ENCODE measurements at regions not wholly inside any gene's neighbourhood (a gene's known extent, or its start where the extent isn't known, plus 50 kb on each side); places are given as distances from the start of the nearest gene placed in this dataset.

DNA sequence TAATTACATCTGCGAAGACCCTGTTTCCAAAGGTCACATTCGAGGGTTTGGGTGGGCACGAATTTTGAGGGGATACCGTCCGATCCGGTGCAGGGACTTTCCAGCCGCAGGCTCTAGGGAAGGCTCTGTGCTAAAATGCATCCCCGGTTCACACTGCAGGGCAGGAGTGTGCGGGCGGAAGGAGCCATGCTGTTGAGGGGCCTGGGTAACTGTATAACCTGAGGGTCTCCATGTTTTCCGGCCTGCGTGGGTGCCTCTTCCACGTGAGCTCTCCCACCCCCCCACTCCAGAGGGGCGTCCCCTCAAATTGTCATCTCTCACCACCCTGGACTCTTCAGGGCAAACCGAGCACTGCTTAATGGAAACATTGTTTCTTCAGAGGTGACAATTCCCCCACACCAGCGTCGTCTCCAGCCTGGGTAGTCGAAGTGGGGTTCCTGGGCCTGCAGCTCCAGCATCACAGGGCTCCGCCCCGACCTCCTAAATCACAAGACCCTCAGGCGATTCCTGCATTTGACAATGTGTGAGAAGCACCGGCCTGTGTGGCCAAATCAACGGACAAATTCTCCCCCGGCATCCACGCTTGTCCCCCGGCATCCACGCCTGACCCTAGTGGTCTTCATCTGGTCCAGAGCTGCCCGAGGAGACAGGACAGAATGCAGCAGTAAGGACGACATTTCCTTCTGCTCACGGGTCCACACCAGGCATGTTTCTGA lies 51.2 kb downstream of the FOXL3 start:
- no peak for DNase-seq (ENCODE audit: low read depth, low spot score)

DNA sequence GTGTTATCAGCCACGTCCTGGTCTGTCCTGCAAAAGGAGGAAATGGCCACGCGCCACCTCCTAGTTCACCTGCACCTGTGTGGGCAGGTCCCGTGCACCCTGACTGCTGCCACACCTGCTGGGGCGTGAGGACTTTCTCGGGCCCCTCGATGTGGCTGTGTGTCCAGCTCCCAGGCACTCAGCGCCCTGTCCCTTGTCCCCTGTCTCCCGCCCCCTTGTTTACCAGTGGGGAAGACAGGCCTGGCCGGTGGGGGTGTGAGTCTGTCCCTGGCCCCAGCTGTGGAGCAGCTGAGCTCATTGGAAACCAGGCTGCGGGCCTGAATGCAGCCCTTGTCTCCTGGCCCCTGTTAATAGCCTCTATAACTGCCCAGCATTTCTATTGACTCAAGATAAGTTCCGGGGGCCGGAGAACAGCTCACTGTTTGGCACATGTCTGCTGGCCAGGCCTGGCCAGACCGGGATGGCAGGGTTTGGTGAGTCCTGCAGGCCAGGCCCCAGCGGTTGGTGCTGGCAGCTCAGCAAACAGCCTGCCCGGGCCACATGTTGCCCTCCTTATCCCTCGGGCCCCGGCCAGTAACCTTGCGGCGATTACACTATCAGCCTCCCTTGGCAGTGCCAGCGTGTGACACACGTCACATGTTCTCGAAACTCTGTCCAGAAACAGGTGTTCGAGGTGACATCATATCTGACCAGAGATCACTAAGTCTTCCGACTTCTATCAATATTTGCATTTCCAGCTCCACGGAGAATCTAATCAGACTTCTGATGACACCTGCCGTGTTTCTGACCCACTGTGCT lies 52.1 kb downstream of the FOXL3 start:
- DNase-seq (ENCODE audit: low read depth, low spot score) = no peak

DNA sequence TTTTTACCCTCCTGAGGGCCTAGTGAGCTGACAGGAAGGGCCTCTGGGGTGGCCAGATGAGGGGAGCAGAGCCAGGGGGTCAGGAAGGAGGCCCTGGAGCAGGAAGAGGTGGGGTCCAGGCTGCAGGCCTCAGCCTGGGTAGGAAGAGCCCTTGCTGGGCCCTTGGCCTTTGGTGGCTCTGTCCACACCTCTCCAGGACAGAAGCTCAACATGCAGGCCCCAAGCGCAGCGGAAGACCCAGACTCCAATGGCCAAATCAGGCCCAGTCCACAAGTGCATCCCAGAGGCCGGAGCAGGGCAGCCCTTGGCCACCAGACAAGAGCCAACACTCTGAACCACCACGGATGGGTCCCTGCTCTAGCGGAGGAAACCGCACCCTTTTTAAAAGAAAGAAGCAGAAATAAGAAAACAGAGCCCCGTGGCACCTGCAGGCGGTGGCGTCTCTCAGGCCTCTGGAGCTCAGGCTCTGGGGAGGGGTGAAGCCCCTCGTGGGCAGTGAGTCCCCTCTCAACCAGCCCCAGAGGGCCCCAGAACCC lies 52.8 kb downstream of the FOXL3 start:
- no peak for DNase-seq (ENCODE audit: low read depth, low spot score)

DNA sequence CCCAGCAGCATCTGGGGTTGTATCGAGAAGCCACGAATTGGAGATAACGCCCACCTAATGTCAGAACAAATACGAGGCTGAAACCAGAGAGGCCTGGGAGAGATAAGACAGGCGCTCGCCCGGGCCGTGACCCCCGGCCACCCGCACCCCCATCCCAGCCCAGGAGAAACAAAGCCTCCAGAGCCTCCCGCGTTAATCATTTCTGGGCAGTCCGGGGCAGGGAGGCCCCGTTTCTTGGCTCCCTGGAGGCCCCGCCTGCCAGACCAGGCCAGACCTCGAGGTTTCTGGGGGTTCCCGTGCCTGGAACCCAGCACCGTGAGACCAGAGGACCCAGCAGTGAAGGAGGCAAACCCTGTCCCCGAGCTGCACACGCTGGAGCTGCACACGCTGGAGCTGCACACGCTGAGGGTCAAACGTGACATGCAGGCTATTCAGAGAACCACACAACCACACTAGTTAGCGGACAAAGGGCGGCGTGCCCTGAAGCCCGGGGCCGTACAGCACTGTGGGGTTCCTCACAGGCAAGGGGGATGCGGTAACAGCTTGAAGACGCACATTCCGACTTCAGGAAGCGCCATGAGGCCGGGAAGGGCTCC lies 53.4 kb downstream of the FOXL3 start:
- DNase-seq (ENCODE audit: low read depth, low spot score) = peak; percentile 63

DNA sequence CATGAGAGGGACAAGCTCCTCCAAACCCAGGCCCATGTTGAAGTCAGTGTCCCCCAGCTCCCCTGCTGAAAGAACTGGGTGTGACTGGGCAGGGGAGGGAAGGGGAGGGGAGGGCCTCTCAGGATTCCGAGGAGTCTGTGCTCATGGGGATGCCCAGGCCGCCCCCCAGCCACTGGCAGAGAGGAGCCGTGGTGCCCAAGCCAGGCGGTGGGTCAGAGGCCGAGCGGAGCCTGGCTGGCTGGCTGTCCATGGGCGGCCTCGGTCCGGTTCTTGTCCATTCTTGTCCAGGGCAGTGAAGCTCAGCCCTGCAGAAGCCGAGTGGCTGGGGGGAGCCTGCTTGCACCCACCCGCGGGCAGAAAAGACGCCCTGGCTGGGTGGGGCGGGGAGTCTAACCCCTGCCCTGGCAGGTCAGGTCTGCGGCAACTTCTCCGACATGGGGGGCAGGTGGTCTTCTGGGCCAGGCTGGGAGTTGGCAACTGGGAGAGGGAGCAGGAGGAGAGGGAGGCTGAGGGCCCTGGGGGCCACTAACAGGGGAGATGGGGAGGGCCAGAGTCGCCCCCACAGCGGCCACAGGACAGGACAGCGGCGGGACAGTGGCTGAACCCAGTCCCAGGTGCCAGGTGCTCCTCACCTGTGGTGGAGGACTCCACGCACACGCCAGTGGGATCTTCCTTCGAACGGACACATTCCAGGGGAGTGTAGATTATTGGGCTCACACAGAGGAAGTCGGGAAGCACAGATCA lies 54.1 kb downstream of the FOXL3 start:
- DNase-seq (ENCODE audit: low read depth, low spot score) = no peak

DNA sequence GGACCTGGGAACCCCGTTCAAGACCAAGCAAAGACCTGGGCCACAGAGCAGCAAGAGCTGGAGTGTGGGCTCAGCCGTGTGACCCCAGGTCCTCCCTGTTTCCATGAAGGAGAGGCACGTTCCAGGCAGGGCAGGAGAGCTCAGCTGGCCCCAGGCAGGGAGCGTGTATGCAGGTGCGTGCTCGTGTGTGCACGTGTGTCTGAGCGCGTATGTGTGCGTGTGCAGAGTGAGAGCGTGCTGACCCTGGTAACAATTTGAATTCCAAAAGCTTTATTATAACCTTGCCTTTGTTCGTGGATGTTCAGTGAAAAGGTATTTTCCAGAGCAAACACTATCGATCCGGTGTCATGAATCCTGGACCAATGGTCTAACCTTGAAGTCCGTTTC lies 54.6 kb downstream of the FOXL3 start:
- no peak for DNase-seq (ENCODE audit: low read depth, low spot score)

DNA sequence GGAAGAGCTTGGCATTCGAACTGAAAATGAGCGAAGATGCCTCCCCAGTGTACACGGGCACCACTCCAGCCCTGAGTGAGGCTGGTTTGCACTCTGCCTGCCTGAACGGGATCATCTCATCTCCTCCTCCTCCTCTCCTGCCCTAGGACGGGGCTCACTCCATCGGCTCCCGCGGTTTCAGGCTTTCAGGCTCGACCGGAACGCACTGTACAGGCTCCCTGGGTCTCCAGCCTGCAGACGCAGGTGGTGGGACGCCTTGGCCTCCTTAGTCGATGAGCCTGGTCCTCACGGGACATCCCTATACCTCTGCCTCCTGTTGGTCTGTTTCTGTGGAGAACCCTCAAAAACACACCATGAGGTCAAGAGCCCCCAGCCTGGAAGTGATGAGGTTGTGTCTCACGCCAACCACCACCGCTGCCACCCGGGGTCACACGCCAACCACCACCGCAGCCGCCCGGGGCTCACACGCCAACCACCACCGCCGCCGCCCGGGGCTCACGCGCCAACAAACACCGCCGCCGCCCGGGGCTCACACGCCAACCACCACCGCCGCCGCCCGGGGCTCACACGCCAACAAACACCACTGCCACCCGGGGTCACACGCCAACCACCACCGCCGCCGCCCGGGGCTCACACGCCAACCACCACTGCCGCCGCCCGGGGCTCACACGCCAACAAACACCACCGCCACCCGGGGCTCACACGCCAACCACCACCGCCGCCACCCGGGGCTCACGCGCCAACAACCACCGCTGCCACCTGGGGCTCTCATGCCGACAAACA lies 56.3 kb downstream of the FOXL3 start:
- DNase-seq (ENCODE audit: low read depth, low spot score) = no peak

DNA sequence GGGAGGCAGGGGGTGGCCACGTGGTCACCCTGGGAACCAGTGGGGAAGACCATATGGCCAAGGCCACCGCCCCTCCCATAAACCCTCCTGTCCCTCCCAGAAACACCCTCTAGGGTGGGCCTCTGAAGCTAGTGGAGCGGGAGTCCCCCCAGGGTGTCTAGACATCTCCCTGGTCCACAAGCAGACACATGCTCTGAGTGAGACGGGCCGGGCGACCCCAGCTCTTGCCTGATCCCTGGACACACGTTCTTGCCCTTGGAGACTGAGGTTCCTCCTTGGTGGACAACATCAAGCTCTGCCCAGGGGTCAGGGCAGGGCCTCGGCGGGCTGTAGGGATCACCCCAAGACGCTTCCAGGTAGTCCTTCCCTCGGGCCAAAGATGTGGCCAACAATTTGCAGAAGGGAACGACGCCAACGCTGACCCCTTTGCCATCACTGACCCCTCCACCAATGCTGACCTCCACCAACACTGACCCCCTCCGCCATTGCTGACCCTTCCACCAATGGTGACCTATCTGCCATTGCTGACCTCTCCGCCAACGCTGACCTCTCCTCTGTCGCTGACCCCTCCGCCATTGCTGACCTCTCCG lies 57.1 kb downstream of the FOXL3 start:
- DNase-seq (ENCODE audit: low read depth, low spot score) = no peak

DNA sequence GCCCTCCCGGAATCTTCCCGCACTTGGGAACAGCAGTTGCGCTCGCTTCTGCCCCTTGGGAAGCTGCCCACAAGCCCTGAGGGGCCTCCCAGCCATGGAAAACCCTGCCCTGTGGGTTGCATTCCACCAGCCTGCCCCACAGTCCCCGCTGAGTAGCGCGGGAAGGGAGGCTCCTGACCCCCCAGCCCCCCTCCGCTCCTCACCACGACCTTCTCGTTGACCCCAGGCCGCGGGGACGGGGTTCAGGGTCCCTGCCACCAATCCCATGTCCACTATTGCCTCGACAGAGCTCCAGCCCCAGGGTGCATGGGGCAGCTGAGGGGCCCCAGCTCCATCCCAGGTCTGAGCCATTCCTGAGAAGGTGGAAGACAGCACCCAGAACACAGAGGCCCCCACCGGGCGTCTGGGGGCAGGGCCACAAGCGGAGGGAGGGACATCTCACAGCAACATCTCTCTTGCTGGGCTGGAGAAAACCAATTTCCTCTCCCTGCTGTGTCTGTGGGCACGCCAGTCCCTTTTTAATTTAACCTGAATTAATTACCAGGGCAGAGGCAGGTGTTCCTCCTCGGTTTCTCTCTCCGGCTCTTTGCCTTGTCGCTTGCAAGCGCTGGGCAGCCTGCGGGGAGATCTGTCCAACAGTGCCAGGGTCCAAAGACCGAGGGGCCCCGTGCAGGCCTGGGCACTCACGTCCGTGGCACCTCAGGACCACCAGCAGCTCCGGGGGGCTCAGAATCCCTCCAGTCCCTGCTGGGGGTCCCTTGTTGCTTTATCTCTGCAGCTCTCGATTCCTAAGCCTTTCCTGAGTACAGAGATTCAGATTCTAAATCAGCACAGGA lies 57.9 kb downstream of the FOXL3 start:
- no peak for DNase-seq (ENCODE audit: low read depth, low spot score)

DNA sequence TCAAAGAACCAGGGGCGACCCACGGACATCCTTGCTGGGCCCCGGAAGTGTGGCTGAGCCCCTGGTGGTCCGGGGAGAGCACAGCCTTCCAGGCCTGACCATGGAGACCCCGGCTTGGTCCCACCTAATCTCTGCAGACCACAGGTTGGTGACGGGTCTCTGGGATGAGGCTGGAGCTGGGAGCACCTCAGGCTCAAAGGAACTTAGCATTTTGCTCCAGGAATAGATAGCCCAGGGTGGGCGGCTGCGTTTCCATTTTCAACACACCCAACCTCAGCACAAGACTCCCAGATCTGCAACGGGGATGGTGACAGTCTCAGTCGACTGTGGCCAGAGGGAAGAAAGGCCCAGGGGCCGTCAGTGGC lies 58.5 kb downstream of the FOXL3 start:
- DNase-seq (ENCODE audit: low read depth, low spot score) = no peak

DNA sequence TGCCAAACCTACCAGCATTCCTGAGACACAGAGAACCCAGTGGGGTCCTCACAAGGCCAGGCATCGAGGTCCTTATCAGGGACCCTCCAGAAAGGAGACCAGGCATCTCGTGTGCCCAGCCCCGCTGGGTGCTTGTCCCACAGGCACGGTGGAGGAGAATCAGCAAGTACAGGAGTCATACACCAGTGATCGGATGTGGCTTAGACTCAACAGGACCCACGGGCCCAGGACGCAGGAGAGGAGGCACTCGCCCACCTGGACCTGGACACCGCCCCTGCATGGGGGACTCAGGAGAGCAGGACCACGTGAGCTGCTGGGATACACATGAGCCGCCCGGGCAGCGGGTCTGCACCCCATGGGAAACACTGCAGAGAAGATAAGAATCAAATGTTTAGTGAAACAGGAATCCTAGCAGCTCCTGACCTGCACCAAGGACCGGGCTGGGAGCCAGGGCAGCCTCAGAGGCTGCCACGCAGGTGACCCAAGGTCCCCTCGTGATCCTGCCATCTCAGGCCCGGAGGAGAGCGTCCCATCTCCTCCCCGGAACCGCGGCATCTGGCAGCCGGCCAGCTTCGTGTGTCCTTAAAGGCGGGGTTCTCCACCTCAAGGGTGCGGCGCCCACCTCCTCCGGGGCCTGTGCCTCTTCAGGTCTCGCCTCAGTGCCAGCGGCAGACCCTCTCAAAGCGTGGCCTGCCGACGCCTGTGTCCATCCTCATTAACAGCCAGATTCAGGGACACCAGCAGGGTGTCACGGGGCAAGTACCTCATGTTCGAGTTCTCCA lies 59.2 kb downstream of the FOXL3 start:
- no peak for DNase-seq (ENCODE audit: low read depth, low spot score)

DNA sequence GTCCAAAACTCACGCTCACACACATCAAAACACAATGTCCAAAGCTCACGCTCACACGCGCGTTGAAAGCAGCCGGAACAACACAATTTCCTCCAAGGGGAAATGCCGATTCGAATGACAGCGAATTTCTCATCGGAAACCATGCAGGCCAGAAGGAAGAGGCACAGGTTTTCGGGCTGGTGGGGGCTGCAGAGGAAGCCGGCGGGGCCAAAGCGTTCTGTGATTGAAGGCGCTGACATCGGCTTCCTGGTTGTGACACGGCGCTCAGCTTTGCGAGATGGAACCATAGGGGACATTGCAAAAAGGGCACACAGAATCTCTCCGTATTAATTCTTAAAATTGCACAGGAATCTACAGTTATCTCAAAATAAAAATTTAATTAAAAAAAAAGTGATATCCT lies 61.3 kb downstream of the FOXL3 start:
- no peak for DNase-seq (ENCODE audit: low read depth, low spot score)

DNA sequence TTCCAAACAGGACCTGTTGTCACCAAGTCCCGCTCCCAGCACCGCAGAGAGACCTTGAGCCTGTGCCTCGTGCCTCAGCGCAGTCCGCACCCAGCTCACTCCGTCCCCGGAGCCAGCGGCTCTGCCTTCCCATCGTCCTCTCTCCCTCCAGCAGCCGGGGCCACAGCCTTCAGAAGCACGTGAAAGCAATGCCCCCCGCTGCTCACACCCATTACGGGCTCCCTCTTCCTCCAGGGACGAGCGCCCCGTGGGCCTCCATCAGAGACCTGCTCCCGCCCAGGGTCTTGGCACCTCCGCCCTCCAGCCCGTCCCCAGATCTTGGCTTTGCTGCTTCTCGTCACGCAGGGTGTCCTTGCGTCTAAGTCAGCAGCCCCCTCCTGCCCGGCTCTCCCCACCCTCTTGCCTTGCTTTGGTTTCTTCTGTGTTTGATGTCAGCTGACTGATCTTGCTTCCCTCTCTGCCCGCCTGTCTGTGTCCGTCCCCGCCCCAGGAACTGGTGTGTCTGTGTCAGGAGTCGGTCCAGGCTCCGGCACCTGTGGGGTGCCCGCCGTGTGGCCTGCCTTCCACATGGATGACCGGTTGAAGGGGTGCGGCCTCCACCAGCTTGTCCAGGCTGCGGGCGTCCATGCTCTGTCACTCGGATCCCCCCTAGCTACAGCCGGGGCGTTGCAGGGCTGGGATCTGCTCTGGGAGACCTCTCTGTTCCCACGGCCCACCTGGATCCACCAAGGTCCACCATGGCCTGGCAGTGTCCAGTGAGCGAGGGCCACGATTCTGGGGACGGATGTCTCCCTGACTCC lies 61.9 kb downstream of the FOXL3 start:
- DNase-seq (ENCODE audit: low read depth, low spot score) = no peak

DNA sequence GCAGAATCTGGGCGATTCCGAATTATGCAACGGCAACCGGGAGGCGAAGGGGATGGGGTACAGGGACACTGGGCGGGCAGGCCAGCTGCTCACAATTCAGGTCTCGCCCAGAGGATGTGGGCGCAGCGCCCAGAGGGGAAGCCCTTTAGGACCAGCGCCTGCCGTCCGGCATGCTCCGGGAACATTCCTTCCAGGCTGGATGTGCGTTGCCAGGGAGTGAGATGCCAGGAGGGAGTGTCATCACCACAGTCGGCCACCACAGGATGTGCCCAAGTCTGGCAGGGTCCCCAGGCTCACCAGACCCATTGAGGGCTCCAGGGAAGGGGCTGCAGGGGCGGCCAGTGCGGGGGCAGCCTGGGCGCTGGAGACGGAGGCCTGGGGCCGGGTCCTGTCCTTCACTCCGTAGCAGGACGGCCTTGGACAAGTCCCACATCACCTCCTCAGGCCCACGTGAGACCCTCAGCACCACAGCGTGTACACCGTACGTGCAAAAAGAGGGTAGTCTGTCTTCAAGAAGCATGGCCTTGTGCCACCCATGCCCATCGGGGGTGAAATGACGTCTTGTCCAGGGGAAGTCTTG lies 63.9 kb downstream of the FOXL3 start:
- DNase-seq (ENCODE audit: low read depth, low spot score) = no peak

DNA sequence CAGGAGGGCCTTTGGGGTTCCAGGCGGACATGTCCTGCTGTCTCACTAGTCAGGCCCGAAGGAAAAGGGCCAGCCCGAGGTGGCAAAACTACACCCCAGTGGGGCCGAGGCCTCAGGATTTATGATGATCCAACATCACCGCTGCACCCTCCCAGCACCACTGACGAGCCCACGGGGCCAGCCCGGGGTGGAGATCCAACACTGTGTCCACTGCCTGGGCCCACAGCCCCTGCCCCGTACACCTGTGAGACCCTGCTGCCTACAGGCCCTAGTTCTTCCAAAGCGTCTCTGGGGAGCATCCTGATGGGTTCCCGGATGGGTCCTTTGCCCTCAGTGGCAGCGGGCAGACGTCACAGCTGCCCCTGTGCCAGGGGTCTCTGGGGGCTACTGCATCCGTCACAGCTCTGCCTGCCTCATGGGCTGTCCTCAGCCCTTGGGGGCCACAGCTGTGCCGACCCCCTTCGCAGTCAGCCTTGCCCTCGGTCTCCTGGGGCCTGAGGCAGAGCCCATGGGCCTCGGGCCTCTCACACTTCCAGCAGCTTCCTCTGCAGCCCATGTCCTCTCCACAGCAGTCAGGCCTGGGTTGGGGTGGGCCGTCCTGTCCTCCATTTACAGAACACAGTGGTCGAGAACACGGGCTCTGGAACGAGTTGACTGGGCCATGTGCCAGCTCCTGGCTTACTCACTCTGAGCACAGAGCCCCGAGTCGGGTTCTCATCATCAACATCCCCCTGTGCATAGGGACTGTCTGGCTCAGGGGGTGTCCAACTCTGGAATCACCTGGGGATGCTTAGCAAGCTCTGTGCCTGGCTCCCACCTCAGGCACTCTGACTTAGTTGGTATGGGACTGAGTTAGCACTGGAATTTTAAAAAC lies 64.9 kb downstream of the FOXL3 start:
- DNase-seq (ENCODE audit: low read depth, low spot score) = no peak

DNA sequence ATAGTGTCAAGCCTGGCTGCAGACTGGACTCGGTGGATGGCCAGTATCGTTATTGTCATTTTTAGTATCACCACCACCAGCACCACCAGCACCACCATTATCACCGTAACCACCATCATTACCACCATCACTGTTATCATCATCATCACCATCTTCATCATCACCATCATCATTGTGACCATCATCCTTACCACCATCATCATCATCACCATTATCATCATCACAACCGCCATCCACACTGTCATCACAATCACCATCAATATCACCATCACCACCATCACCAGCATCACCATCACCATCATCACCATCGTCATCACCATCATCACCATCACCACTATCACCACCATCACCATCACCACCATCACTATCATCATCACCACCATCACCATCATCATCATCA lies 65.6 kb downstream of the FOXL3 start:
- DNase-seq (ENCODE audit: low read depth, low spot score) = no peak

DNA sequence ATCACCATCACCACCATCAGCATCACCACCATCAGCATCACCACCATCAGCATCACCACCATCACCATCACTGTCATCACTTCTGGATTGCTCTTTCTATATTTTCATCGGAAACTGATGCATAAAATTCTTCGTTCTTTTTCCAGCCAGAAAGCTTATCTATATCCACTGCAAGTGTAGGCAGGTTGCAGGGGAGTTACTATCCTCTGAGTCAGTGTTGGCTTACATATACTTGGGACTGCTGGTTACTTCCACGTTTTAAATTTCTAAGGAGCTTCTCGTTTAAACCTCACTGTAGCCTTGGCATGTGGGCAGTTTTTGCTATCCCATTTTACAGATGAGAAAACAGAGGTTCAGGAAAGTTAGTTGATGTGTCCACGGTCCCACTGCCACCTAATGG lies 66.1 kb downstream of the FOXL3 start:
- DNase-seq (ENCODE audit: low read depth, low spot score) = no peak

Data from ELF-1 (cell line).